D721Med (cell line): ENCODE measurements at regions not wholly inside any gene's neighbourhood (a gene's known extent, or its start where the extent isn't known, plus 50 kb on each side); places are given as distances from the start of the nearest gene placed in this dataset.

Experiments used
- DNase-seq: peaks from one replicate; pipeline ENCODE4 v3.0.0; 2011; ENCODE audit warnings: low spot score; ENCODE audit not compliant: insufficient read length
- FAIRE-seq: peaks from 2 replicates; lab custom pipeline; 2011; peaks lifted over from hg19 to GRCh38; lab: Jason Lieb, UNC
- CTCF ChIP-seq: IDR thresholded peaks from 2 replicates; pipeline ENCODE4 v1.5.1; 2012; ENCODE audit warnings: mild to moderate bottlenecking, control low read depth; ENCODE audit not compliant: insufficient read depth; ENCODE audit errors: missing control alignments

GRCh38 chr5:117055517-117055916 lies 480.9 kb upstream of the SEMA6A start:
- FAIRE-seq (no peak), DNase-seq (no peak)
- no peak for TF ChIP-seq CTCF

GRCh38 chr5:117054911-117055310 lies 480.3 kb upstream of the SEMA6A start:
- FAIRE-seq, result no peak
- no peak for TF ChIP-seq CTCF
- no peak for DNase-seq

- TF ChIP-seq CTCF, result no peak
- no peak for DNase-seq
These were observed 479.5 kb upstream of the SEMA6A start for GRCh38 chr5:117054141-117054540.

GRCh38 chr5:117041926-117042595 lies 467.4 kb upstream of the SEMA6A start:
- TF ChIP-seq CTCF, result no peak
- FAIRE-seq, result no peak
- DNase-seq, result no peak

More at GRCh38 chr5:117054141-117054540, 479.5 kb upstream of the SEMA6A start:
- no peak for FAIRE-seq

DNA sequence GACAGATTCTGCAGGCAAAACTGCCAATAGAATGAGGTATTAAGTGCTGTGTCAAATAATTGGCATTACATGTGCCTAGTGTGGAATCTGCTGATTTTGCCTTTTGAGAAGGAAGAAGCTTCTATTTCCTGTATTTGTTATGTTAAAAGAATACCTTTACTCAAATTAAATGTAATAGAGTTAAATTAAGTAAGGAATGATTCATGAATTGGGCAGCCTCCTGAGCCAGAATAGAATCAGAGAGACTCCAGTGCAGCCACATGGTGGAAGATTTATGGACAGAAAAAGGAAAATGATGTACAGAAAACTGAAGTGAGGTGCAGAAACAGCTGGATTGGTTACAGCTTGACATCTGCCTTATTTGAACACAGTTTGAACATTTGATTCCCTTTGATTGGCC lies 464.4 kb upstream of the SEMA6A start:
- no peak for TF ChIP-seq CTCF
- DNase-seq (no peak), FAIRE-seq (no peak)

DNA sequence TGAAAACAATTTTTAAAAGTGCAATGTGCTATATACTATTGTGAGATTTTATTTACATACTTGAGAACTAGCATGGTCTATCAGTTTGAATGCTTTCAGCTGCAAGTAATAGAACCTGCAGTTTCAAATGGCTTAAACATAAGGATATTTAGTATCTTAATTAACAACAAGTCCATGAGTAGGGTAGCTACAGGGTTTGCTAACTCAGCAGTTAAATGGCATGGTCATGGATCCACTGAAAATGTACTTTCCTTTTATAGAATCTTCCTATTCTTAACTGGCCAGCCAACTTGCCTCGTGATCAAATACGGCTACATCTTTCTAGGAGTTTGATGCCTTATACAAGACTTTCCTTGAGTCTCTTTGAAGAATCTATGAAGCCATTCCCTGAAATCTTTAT lies 452.8 kb upstream of the SEMA6A start:
- FAIRE-seq (no peak), DNase-seq (no peak)
- no peak for TF ChIP-seq CTCF

- FAIRE-seq (no peak), DNase-seq (no peak)
- no peak for TF ChIP-seq CTCF
These were observed 446.4 kb upstream of the SEMA6A start for GRCh38 chr5:117020999-117021398.
